Kidney epithelial cell (primary cell): ENCODE measurements at regions not wholly inside any gene's neighbourhood (a gene's known extent, or its start where the extent isn't known, plus 50 kb on each side); places are given as distances from the start of the nearest gene placed in this dataset.
"Not testable (repeated sequence)": the region's sequence is repeated elsewhere in the genome, so short reads cannot be mapped to it uniquely, and the experiment has no call there.

Experiments
- DNase-seq: peaks from one replicate; pipeline ENCODE4 v3.0.0-alpha.2; 2010; ENCODE audit warnings: low read depth
- H3K27me3 ChIP-seq: 2 replicates; pipeline ENCODE4 v1.6.0; 2011; ENCODE audit warnings: low read length; ENCODE audit not compliant: control insufficient read depth, insufficient read depth
- H3K36me3 ChIP-seq: 2 replicates; pipeline ENCODE4 v1.5.1; 2011; ENCODE audit warnings: low read length; ENCODE audit not compliant: control insufficient read depth, insufficient read depth
- H3K4me3 ChIP-seq: 2 replicates; pipeline ENCODE4 v1.5.1; 2011; ENCODE audit warnings: low read depth, mild to moderate bottlenecking, control low read depth, low read length
- CTCF ChIP-seq: IDR thresholded peaks from 2 replicates; pipeline ENCODE4 v1.5.1; 2011; ENCODE audit warnings: mild to moderate bottlenecking, moderate library complexity, low read length, control low read depth, inconsistent platforms; ENCODE audit not compliant: insufficient read depth, poor library complexity, severe bottlenecking

- TF ChIP-seq CTCF: no peak
- no peaks in the 10 kb centered on the region for H3K36me3 ChIP-seq
- H3K4me3 ChIP-seq: no peak overlapping the region
- H3K27me3 ChIP-seq: peaks cover 2% of the 10 kb centered on the region
- no peak for DNase-seq
Measured at GRCh38 chr21:35982717-35983116, 77.6 kb downstream of the SETD4 start.

- Histone ChIP-seq H3K27me3 (no peaks in the 10 kb centered on the region), H3K36me3 (no peaks in the 10 kb centered on the region), H3K4me3 (no peak overlapping the region)
- no peak for DNase-seq
- TF ChIP-seq CTCF: no peak
Measured at GRCh38 chr21:35981514-35982070, 78.7 kb downstream of the SETD4 start.

- no peak overlapping the region for H3K4me3 ChIP-seq
- H3K36me3 ChIP-seq: no peaks in the 10 kb centered on the region
- no peak for DNase-seq
- no peak for TF ChIP-seq CTCF
- no peaks in the 10 kb centered on the region for H3K27me3 ChIP-seq
Measured at GRCh38 chr21:35980821-35981220, 79.5 kb downstream of the SETD4 start.

- not testable (repeated sequence) for DNase-seq, H3K27me3 ChIP-seq, H3K4me3 ChIP-seq, H3K36me3 ChIP-seq
Measured at GRCh38 chr21:35977860-35978259, 82.5 kb downstream of the SETD4 start.

- no peak for DNase-seq
- H3K4me3 ChIP-seq: no peak overlapping the region
- no peaks in the 10 kb centered on the region for H3K36me3 ChIP-seq
- no peak for TF ChIP-seq CTCF
- no peaks in the 10 kb centered on the region for H3K27me3 ChIP-seq
Measured at GRCh38 chr21:35976929-35977328, 83.4 kb downstream of the SETD4 start.

- Histone ChIP-seq H3K36me3 (no peaks in the 10 kb centered on the region), H3K27me3 (no peaks in the 10 kb centered on the region), H3K4me3 (no peak overlapping the region)
- TF ChIP-seq CTCF: no peak
- no peak for DNase-seq
Measured at GRCh38 chr21:35976481-35976880, 83.8 kb downstream of the SETD4 start.
